WTC11 (cell line): ENCODE measurements at regions not wholly inside any gene's neighbourhood (a gene's known extent, or its start where the extent isn't known, plus 50 kb on each side); places are given as distances from the start of the nearest gene placed in this dataset.

Experiments
- ATAC-seq: fragments of 200-7000 bp; cut with Tn5 transposase; 2 replicates; pipeline ENCODE4 v1.10.0; 2021; ENCODE audit warnings: mild to moderate bottlenecking, moderate library complexity
- CTCF ChIA-PET: fragments of 300-600 bp; sonication (Branson Sonifier 250); formaldehyde crosslinking; loops from one replicate; lab custom pipeline; 2021; ENCODE audit warnings: antibody characterized with exemption; lab: Charles Lee
- POLR2A ChIA-PET: fragments of 350-600 bp; sonication (Branson Sonifier 250); formaldehyde crosslinking; loops from one replicate; lab custom pipeline; 2021; ENCODE audit warnings: antibody characterized with exemption; lab: Charles Lee
- DNase-seq: peaks from one replicate; pipeline ENCODE4 v3.0.0; 2021; ENCODE audit warnings: low spot score
- H3K27ac Mint-ChIP-seq: 2 replicates; pipeline ENCODE4 v1.8.0; 2021; ENCODE audit warnings: mixed read lengths
- H3K27me3 Mint-ChIP-seq: 2 replicates; pipeline ENCODE4 v1.8.0; 2021; ENCODE audit warnings: low read depth, mild to moderate bottlenecking, moderate library complexity, mixed read lengths
- H3K36me3 Mint-ChIP-seq: 2 replicates; pipeline ENCODE4 v1.8.0; 2021; ENCODE audit warnings: mixed read lengths
- H3K4me1 Mint-ChIP-seq: 2 replicates; pipeline ENCODE4 v1.8.0; 2022; ENCODE audit warnings: mixed read lengths
- H3K4me3 Mint-ChIP-seq: 2 replicates; pipeline ENCODE4 v1.8.0; 2021; ENCODE audit warnings: mild to moderate bottlenecking, moderate library complexity, mixed read lengths
- H3K9me3 Mint-ChIP-seq: 2 replicates; pipeline ENCODE4 v1.8.0; 2021; ENCODE audit warnings: mixed read lengths
- AR ChIP-seq: fragments of 250-450 bp; sonication (Bioruptor Pico); IDR thresholded peaks from 2 replicates; pipeline ENCODE4 v1.9.0; 2021; ENCODE audit warnings: mild to moderate bottlenecking
- CBFB ChIP-seq: sonication (generic); formaldehyde crosslinking; IDR thresholded peaks from 2 replicates; pipeline ENCODE4 v1.8.1; 2022; ENCODE audit warnings: mild to moderate bottlenecking, low read depth, missing genetic modification reagents
- CDX4 ChIP-seq: fragments of 250-450 bp; sonication (Bioruptor Pico); IDR thresholded peaks from 2 replicates; pipeline ENCODE4 v1.9.0; 2021; ENCODE audit warnings: moderate library complexity, mild to moderate bottlenecking, inconsistent platforms, borderline replicate concordance
- E2F4 ChIP-seq: sonication (generic); formaldehyde crosslinking; IDR thresholded peaks from 2 replicates; pipeline ENCODE4 v1.8.1; 2022; ENCODE audit warnings: low read depth, mild to moderate bottlenecking, moderate library complexity, missing genetic modification reagents, borderline replicate concordance
- E2F5 ChIP-seq: sonication (generic); formaldehyde crosslinking; IDR thresholded peaks from 2 replicates; pipeline ENCODE4 v1.8.1; 2022; ENCODE audit warnings: mild to moderate bottlenecking, moderate library complexity, missing genetic modification reagents
- ESRRA ChIP-seq: sonication (generic); formaldehyde crosslinking; IDR thresholded peaks from 2 replicates; pipeline ENCODE4 v1.8.1; 2022; ENCODE audit warnings: mild to moderate bottlenecking, missing genetic modification reagents, borderline replicate concordance
- FOXP4 ChIP-seq: sonication (generic); formaldehyde crosslinking; IDR thresholded peaks from 2 replicates; pipeline ENCODE4 v1.8.0; 2022; ENCODE audit warnings: mild to moderate bottlenecking, missing genetic modification reagents
- GTF2I ChIP-seq: fragments of 250-450 bp; sonication (Bioruptor Pico); conservative IDR thresholded peaks from 2 replicates; pipeline ENCODE4 v1.4.0; 2021; ENCODE audit warnings: mild to moderate bottlenecking
- HMGA2 ChIP-seq: fragments of 250-450 bp; sonication (Bioruptor Pico); IDR thresholded peaks from 2 replicates; pipeline ENCODE4 v1.4.0; 2021; ENCODE audit warnings: mild to moderate bottlenecking, moderate library complexity
- JAZF1 ChIP-seq: fragments of 250-450 bp; sonication (Bioruptor Pico); IDR thresholded peaks from 2 replicates; pipeline ENCODE4 v1.9.0; 2021; ENCODE audit warnings: moderate library complexity, mild to moderate bottlenecking, inconsistent platforms
- JUN ChIP-seq: sonication (generic); formaldehyde crosslinking; IDR thresholded peaks from 2 replicates; pipeline ENCODE4 v1.8.0; 2023; ENCODE audit warnings: mild to moderate bottlenecking, missing genetic modification reagents
- KAT7 ChIP-seq: sonication (generic); formaldehyde crosslinking; IDR thresholded peaks from 2 replicates; pipeline ENCODE4 v1.8.1; 2023; ENCODE audit warnings: missing genetic modification reagents, mild to moderate bottlenecking, borderline replicate concordance
- MXD4 ChIP-seq: fragments of 250-450 bp; sonication (Bioruptor Pico); IDR thresholded peaks from 2 replicates; pipeline ENCODE4 v1.8.0; 2021; ENCODE audit warnings: mild to moderate bottlenecking, moderate library complexity, borderline replicate concordance
- NFYB ChIP-seq: sonication (generic); formaldehyde crosslinking; conservative IDR thresholded peaks from 2 replicates; pipeline ENCODE4 v1.8.0; 2022; ENCODE audit warnings: low read depth, missing genetic modification reagents
- OVOL2 ChIP-seq: fragments of 250-450 bp; sonication (Bioruptor Pico); IDR thresholded peaks from 2 replicates; pipeline ENCODE4 v1.9.0; 2021; ENCODE audit warnings: mild to moderate bottlenecking, borderline replicate concordance
- PRDM15 ChIP-seq: sonication (generic); formaldehyde crosslinking; IDR thresholded peaks from 2 replicates; pipeline ENCODE4 v1.8.0; 2022; ENCODE audit warnings: missing genetic modification reagents
- SMAD3 ChIP-seq: sonication (generic); formaldehyde crosslinking; IDR thresholded peaks from 2 replicates; pipeline ENCODE4 v1.8.0; 2022; ENCODE audit warnings: missing genetic modification reagents, mild to moderate bottlenecking, borderline replicate concordance
- SMAD4 ChIP-seq: sonication (generic); formaldehyde crosslinking; IDR thresholded peaks from 2 replicates; pipeline ENCODE4 v1.8.0; 2022; ENCODE audit warnings: mild to moderate bottlenecking, missing genetic modification reagents
- SOX15 ChIP-seq: fragments of 250-450 bp; sonication (Bioruptor Pico); IDR thresholded peaks from 2 replicates; pipeline ENCODE4 v1.9.0; 2021; ENCODE audit warnings: mild to moderate bottlenecking
- SP1 ChIP-seq: sonication (generic); formaldehyde crosslinking; conservative IDR thresholded peaks from 2 replicates; pipeline ENCODE4 v1.8.1; 2022; ENCODE audit warnings: missing genetic modification reagents
- TEAD4 ChIP-seq: sonication (generic); formaldehyde crosslinking; IDR thresholded peaks from 2 replicates; pipeline ENCODE4 v1.8.0; 2022; ENCODE audit warnings: mild to moderate bottlenecking, missing genetic modification reagents
- ZBTB21 ChIP-seq: sonication (generic); formaldehyde crosslinking; IDR thresholded peaks from 2 replicates; pipeline ENCODE4 v1.8.1; 2023; ENCODE audit warnings: mild to moderate bottlenecking, missing genetic modification reagents, borderline replicate concordance
- ZNF423 ChIP-seq: fragments of 250-450 bp; sonication (Bioruptor Pico); IDR thresholded peaks from 2 replicates; pipeline ENCODE4 v2.1.2; 2022; ENCODE audit warnings: mild to moderate bottlenecking, moderate library complexity
- ZNF671 ChIP-seq: fragments of 250-450 bp; sonication (Bioruptor Pico); IDR thresholded peaks from 2 replicates; pipeline ENCODE4 v1.8.0; 2021; ENCODE audit warnings: mild to moderate bottlenecking

- ATAC-seq = no peak
- H3K27me3 Mint-ChIP-seq = no peaks in the 10 kb centered on the region
- H3K27ac Mint-ChIP-seq = no peak overlapping the region
- H3K4me3 Mint-ChIP-seq = no peak overlapping the region
- peaks cover 4% of the 10 kb centered on the region; the same call in 1 of the 2 replicates for H3K9me3 Mint-ChIP-seq
- no peaks in the 10 kb centered on the region for H3K4me1 Mint-ChIP-seq
- CTCF ChIA-PET = no interaction called here
- TF ChIP-seq GTF2I (CRISPR knock-in tag) = no peak
- no peak for TF ChIP-seq SOX15 (CRISPR knock-in tag)
- no peak for TF ChIP-seq ZNF671 (CRISPR knock-in tag)
- TF ChIP-seq E2F4 (CRISPR knock-in tag) = no peak
- no peak for TF ChIP-seq E2F5 (CRISPR knock-in tag)
- no peak for TF ChIP-seq NFYB (CRISPR knock-in tag)
- no peak for TF ChIP-seq SMAD4
- TF ChIP-seq, all 79 proteins: peak for 0
- no peaks in the 10 kb centered on the region for H3K36me3 Mint-ChIP-seq
- DNase-seq = no peak
- POLR2A ChIA-PET = interaction anchor here (0.5 kb wide), 1 partner anchor 17 kb away, joined by 7 read pairs; no protein-coding TSS in a partner anchor
Observed at GRCh38 chr6:47908271-47908670, 126.4 kb downstream of the OPN5 start.

GRCh38 chr6:47905717-47906116 is 123.9 kb downstream of the OPN5 start:
- Mint-ChIP-seq H3K27me3 (no peaks in the 10 kb centered on the region), H3K4me1 (no peaks in the 10 kb centered on the region), H3K9me3 (no peaks in the 10 kb centered on the region), H3K27ac (no peak overlapping the region), H3K36me3 (no peaks in the 10 kb centered on the region), H3K4me3 (no peak overlapping the region)
- ChIA-PET POLR2A (no interaction called here), CTCF (no interaction called here)
- TF ChIP-seq OVOL2 (CRISPR knock-in tag) (no peak), JUN (CRISPR knock-in tag) (no peak), CBFB (CRISPR knock-in tag) (no peak), CDX4 (CRISPR knock-in tag) (no peak), AR (CRISPR knock-in tag) (no peak), JAZF1 (CRISPR knock-in tag) (no peak), ZNF423 (CRISPR knock-in tag) (no peak), TEAD4 (CRISPR knock-in tag) (no peak), HMGA2 (CRISPR knock-in tag) (no peak), MXD4 (CRISPR knock-in tag) (no peak), NFYB (CRISPR knock-in tag) (no peak), ESRRA (CRISPR knock-in tag) (no peak), KAT7 (no peak), ZBTB21 (no peak), PRDM15 (CRISPR knock-in tag) (no peak), SMAD3 (CRISPR knock-in tag) (no peak), SOX15 (CRISPR knock-in tag) (no peak), ZNF671 (CRISPR knock-in tag) (no peak), FOXP4 (CRISPR knock-in tag) (no peak), SP1 (no peak)
- DNase-seq (no peak), ATAC-seq (no peak)
